ENCODE measurements at regions not wholly inside any gene's neighbourhood (a gene's known extent, or its start where the extent isn't known, plus 50 kb on each side); places are given as distances from the start of the nearest gene placed in this dataset.

GRCh38 chr2:13474538-13474937 lies 757.8 kb downstream of the TRIB2 start:
- no peak for TF ChIP-seq CTCF (IDR thresholded peaks at IDR 0.05; ENCODE audit: low read depth, low read length)
- no peak for TF ChIP-seq EZH2phosphoT487 (IDR thresholded peaks at IDR 0.05; ENCODE audit: low read depth)

Data from OCI-LY3 (cell line).